SU-DHL-6 (cell line): ENCODE measurements at regions not wholly inside any gene's neighbourhood (a gene's known extent, or its start where the extent isn't known, plus 50 kb on each side); places are given as distances from the start of the nearest gene placed in this dataset.

Experiments
- H2AFZ ChIP-seq: fragments of 200-600 bp; sonication (generic); 2 replicates; pipeline ENCODE4 v1.6.1; 2014; ENCODE audit warnings: low read depth, mild to moderate bottlenecking, moderate library complexity, mixed read lengths, antibody characterized with exemption, low read length; ENCODE audit not compliant: severe bottlenecking
- H3F3A ChIP-seq: fragments of 200-600 bp; shearing (Covaris generic); 2 replicates; pipeline ENCODE4 v1.6.0; 2016; ENCODE audit warnings: antibody characterized with exemption, mild to moderate bottlenecking; ENCODE audit not compliant: insufficient read depth
- H3K27ac ChIP-seq: fragments of 200-600 bp; sonication (generic); 2 replicates; pipeline ENCODE4 v1.5.1; 2016; ENCODE audit warnings: low read depth, mild to moderate bottlenecking, low read length, moderate library complexity, mixed read lengths
- H3K27me3 ChIP-seq: fragments of 200-600 bp; sonication (generic), shearing (Covaris generic); 2 replicates; pipeline ENCODE4 v1.6.0; 2014; ENCODE audit warnings: mild to moderate bottlenecking, low read length
- H3K36me3 ChIP-seq: fragments of 200-600 bp; sonication (generic); 2 replicates; pipeline ENCODE4 v1.6.1; 2014; ENCODE audit warnings: mild to moderate bottlenecking, low read length, mixed read lengths
- H3K4me2 ChIP-seq: fragments of 300-600, 200-600 bp; shearing (Covaris generic), sonication (generic); 2 replicates; pipeline ENCODE4 v1.6.0; 2014; ENCODE audit warnings: low read length, low read depth, mild to moderate bottlenecking; ENCODE audit not compliant: poor library complexity, severe bottlenecking
- H3K4me3 ChIP-seq: fragments of 200-600 bp; sonication (generic); 2 replicates; pipeline ENCODE4 v1.5.1; 2014; ENCODE audit warnings: antibody characterized with exemption, low read length, mild to moderate bottlenecking, mixed read lengths; ENCODE audit not compliant: insufficient read depth, poor library complexity, severe bottlenecking
- H3K79me2 ChIP-seq: fragments of 200-600 bp; sonication (generic); 2 replicates; pipeline ENCODE4 v1.6.1; 2014; ENCODE audit warnings: mild to moderate bottlenecking, low read length, moderate library complexity; ENCODE audit not compliant: insufficient read depth
- H3K9ac ChIP-seq: fragments of 200-600 bp; sonication (generic); 2 replicates; pipeline ENCODE4 v1.7.0; 2014; ENCODE audit warnings: mild to moderate bottlenecking, low read length
- H3K9me2 ChIP-seq: fragments of 200-600 bp; sonication (generic); replicated peaks from 2 replicates; pipeline ENCODE4 v1.6.1; 2014; ENCODE audit warnings: low read length; ENCODE audit not compliant: insufficient read depth
- H3K9me3 ChIP-seq: fragments of 200-600 bp; sonication (generic); 2 replicates; pipeline ENCODE4 v1.6.1; 2014; ENCODE audit warnings: low read length, mixed read lengths; ENCODE audit not compliant: insufficient read depth
- H4K20me1 ChIP-seq: fragments of 200-600 bp; sonication (generic); 2 replicates; pipeline ENCODE4 v1.6.1; 2014; ENCODE audit warnings: low read depth, mild to moderate bottlenecking, antibody characterized with exemption, low read length, moderate library complexity, mixed read lengths
- EZH2phosphoT487 ChIP-seq: fragments of 200-600 bp; sonication (generic), shearing (Covaris generic); conservative IDR thresholded peaks from 2 replicates; pipeline ENCODE4 v1.6.1; 2018; ENCODE audit warnings: mild to moderate bottlenecking, antibody characterized with exemption, low read length, moderate library complexity, mixed read lengths
- TF ChIP-seq, protein P1 (sequence below): fragments of 200-600 bp; sonication (generic); IDR thresholded peaks from one replicate; pipeline ENCODE4 v1.5.1; 2017; ENCODE audit warnings: antibody characterized with exemption, mild to moderate bottlenecking, low read length, moderate library complexity; ENCODE audit not compliant: insufficient read depth, poor library complexity, severe bottlenecking

DNA sequence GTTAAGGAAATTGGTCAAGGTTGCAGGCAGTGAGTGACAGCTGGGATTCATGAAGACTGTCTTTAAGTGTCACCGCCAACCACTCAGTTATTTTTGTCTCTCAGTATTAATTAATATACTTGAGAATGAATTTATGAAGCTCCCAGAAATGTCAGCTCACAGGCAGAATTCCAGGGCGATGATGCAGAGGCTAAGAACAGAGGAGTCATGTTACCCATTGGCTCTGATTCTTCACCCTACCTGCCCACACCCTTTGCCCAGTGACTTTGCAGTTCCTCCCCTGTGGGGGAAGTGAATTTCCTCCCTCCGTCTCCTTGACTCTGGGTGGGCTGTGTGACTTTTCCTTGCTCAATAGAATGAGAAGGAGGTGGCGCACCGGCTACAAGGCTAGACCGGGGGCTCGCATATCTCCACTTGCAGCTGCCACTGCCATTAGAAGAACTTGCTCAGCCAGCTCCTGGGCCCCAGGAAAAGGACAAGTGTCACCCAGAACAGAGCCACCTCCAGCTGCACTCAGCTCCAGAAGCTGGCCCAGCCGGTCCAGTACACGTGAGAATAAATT lies 157.1 kb upstream of the PRKCQ start:
- no peak overlapping the region for H3K4me3 ChIP-seq
- no peaks in the 10 kb centered on the region for H3K9me3 ChIP-seq
- H3K27ac ChIP-seq, result no peak overlapping the region
- no peaks in the 10 kb centered on the region for H3K27me3 ChIP-seq
- no peaks in the 10 kb centered on the region for H3K79me2 ChIP-seq
- H3K4me2 ChIP-seq, result no peak overlapping the region
- TF ChIP-seq, protein P1, sequence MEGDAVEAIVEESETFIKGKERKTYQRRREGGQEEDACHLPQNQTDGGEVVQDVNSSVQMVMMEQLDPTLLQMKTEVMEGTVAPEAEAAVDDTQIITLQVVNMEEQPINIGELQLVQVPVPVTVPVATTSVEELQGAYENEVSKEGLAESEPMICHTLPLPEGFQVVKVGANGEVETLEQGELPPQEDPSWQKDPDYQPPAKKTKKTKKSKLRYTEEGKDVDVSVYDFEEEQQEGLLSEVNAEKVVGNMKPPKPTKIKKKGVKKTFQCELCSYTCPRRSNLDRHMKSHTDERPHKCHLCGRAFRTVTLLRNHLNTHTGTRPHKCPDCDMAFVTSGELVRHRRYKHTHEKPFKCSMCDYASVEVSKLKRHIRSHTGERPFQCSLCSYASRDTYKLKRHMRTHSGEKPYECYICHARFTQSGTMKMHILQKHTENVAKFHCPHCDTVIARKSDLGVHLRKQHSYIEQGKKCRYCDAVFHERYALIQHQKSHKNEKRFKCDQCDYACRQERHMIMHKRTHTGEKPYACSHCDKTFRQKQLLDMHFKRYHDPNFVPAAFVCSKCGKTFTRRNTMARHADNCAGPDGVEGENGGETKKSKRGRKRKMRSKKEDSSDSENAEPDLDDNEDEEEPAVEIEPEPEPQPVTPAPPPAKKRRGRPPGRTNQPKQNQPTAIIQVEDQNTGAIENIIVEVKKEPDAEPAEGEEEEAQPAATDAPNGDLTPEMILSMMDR, result no peak
- no peak for TF ChIP-seq EZH2phosphoT487
- no peaks in the 10 kb centered on the region for H3K36me3 ChIP-seq
- H3K9me2 ChIP-seq, result no peaks in the 10 kb centered on the region
- H2AFZ ChIP-seq, result no peak overlapping the region
- no peak overlapping the region for H3K9ac ChIP-seq
- H4K20me1 ChIP-seq, result no peaks in the 10 kb centered on the region
- no peaks in the 10 kb centered on the region for H3F3A ChIP-seq

DNA sequence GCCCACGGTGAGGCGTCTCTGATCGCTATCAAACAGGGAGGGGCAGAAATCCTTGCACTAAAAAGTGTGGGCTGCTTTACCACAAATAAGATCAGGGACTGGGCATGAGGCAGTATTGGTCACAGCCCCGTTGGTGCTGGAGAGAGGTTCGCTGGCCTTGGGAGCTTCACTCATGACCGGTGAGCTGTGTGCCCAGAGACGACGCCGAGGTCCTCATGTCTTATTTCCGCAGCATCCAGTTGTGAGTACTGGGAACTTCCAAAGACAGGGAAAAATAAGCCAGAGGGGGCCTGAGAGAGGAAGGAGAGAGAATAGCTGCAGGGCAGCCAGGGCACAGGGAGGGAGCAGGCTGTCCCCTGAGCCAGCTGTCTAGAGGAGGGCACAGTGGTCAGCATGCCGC lies 154.2 kb upstream of the PRKCQ start:
- no peak overlapping the region for H3K4me3 ChIP-seq
- no peaks in the 10 kb centered on the region for H3K36me3 ChIP-seq
- H3K27ac ChIP-seq, result no peak overlapping the region
- no peak for TF ChIP-seq EZH2phosphoT487
- TF ChIP-seq, protein P1, result no peak
- H2AFZ ChIP-seq, result no peak overlapping the region
- H3K9me2 ChIP-seq, result no peaks in the 10 kb centered on the region
- H3K4me2 ChIP-seq, result no peak overlapping the region
- no peak overlapping the region for H3K9ac ChIP-seq
- no peaks in the 10 kb centered on the region for H3K79me2 ChIP-seq
- no peaks in the 10 kb centered on the region for H3F3A ChIP-seq
- no peaks in the 10 kb centered on the region for H4K20me1 ChIP-seq
- no peaks in the 10 kb centered on the region for H3K27me3 ChIP-seq
- no peaks in the 10 kb centered on the region for H3K9me3 ChIP-seq

DNA sequence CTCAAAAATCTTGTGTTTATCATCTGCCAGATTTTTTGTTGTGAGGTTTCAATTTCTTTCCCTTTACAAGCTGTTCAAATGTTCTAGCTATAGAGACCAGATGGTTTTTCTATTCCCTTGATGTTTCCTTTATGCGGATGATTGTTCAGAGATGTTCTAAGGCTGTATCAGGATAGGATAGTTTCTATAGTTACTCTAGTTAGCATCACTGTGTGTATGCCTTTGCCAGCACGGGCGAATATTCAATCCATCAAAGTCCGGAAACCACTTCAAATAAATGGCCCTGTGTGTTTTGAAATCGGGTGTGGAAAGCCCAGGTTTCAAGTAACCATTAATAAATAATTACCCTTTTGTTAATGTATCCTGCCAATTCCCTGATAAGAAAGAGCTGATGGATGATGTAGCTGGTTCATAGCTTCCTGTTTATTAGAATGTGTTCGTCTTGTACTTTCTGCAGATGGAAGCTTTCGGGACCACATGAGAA lies 149.8 kb upstream of the PRKCQ start:
- no peak overlapping the region for H2AFZ ChIP-seq

More for the DNA sequence above, 149.8 kb upstream of the PRKCQ start:
- Histone ChIP-seq H3K27ac (no peak overlapping the region), H3F3A (no peaks in the 10 kb centered on the region), H4K20me1 (no peaks in the 10 kb centered on the region), H3K36me3 (no peaks in the 10 kb centered on the region), H3K9me2 (no peaks in the 10 kb centered on the region), H3K79me2 (no peaks in the 10 kb centered on the region), H3K9ac (no peak overlapping the region), H3K4me3 (no peak overlapping the region), H3K27me3 (no peaks in the 10 kb centered on the region), H3K4me2 (no peak overlapping the region), H3K9me3 (no peaks in the 10 kb centered on the region)
- TF ChIP-seq, protein P1, result no peak
- no peak for TF ChIP-seq EZH2phosphoT487
